ENCODE measurements at regions not wholly inside any gene's neighbourhood (a gene's known extent, or its start where the extent isn't known, plus 50 kb on each side); places are given as distances from the start of the nearest gene placed in this dataset.

DNA sequence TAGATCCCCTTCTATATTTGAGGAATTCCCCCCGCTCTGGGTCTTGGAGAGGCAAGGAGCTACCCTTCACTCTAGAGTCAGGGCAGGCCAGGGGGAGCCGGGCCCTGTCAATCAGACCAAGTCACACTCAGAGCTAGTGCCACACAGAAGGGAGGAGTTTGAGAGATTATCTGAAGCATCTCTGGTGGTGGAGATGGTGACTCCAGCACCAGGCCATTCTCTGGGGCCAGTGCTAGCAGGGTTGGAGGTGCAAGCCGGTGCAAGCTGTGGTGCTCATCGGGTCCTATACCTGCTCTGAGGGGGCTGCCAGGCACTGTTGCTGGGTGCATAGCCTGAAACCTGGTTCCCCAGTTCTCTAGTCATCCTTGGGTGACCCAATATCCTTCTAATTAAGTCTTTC, 201.2 kb downstream of the COPRS start:
- Histone ChIP-seq H3K36me3 (ENCODE audit: control insufficient read depth in 4 of 4, insufficient read depth in 3 of 4, low read depth in 1 of 4, low read length in 3 of 4) (no peaks in the 10 kb centered on the region), H3K4me3 (ENCODE audit: low read depth in 1 of 3, low read length in 3 of 3) (no peak overlapping the region), H3K4me1 (ENCODE audit: control insufficient read depth in 4 of 4, insufficient read depth in 4 of 4, low read length in 3 of 4) (no peaks in the 10 kb centered on the region), H3K27me3 (ENCODE audit: control insufficient read depth in 4 of 4, insufficient read depth in 4 of 4, low read length in 3 of 4) (no peaks in the 10 kb centered on the region), H3K27ac (ENCODE audit: low read depth in 1 of 2, low read length in 2 of 2) (no peak overlapping the region), H3K9me3 (ENCODE audit: control insufficient read depth in 4 of 4, low read length in 3 of 4) (peaks cover under 1 to 10% (median 4%) of the 10 kb centered on the region in 4 donors), H3K9ac (ENCODE audit: low read depth in 1 of 2, low read length in 2 of 2) (no peak overlapping the region)
- 96% methylated on average over 4 of the region's 4 CpGs for WGBS
- TF ChIP-seq, protein P1, sequence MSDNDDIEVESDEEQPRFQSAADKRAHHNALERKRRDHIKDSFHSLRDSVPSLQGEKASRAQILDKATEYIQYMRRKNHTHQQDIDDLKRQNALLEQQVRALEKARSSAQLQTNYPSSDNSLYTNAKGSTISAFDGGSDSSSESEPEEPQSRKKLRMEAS (IDR thresholded peaks at IDR 0.05) = no peak
- TF ChIP-seq, protein P2, sequence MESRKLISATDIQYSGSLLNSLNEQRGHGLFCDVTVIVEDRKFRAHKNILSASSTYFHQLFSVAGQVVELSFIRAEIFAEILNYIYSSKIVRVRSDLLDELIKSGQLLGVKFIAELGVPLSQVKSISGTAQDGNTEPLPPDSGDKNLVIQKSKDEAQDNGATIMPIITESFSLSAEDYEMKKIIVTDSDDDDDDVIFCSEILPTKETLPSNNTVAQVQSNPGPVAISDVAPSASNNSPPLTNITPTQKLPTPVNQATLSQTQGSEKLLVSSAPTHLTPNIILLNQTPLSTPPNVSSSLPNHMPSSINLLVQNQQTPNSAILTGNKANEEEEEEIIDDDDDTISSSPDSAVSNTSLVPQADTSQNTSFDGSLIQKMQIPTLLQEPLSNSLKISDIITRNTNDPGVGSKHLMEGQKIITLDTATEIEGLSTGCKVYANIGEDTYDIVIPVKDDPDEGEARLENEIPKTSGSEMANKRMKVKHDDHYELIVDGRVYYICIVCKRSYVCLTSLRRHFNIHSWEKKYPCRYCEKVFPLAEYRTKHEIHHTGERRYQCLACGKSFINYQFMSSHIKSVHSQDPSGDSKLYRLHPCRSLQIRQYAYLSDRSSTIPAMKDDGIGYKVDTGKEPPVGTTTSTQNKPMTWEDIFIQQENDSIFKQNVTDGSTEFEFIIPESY (IDR thresholded peaks at IDR 0.05) = no peak
- TF ChIP-seq GABPA (IDR thresholded peaks at IDR 0.05 in 1 of 2, conservative IDR thresholded peaks at IDR 0.05 in 1 of 2) = no peak
- TF ChIP-seq, protein P3, sequence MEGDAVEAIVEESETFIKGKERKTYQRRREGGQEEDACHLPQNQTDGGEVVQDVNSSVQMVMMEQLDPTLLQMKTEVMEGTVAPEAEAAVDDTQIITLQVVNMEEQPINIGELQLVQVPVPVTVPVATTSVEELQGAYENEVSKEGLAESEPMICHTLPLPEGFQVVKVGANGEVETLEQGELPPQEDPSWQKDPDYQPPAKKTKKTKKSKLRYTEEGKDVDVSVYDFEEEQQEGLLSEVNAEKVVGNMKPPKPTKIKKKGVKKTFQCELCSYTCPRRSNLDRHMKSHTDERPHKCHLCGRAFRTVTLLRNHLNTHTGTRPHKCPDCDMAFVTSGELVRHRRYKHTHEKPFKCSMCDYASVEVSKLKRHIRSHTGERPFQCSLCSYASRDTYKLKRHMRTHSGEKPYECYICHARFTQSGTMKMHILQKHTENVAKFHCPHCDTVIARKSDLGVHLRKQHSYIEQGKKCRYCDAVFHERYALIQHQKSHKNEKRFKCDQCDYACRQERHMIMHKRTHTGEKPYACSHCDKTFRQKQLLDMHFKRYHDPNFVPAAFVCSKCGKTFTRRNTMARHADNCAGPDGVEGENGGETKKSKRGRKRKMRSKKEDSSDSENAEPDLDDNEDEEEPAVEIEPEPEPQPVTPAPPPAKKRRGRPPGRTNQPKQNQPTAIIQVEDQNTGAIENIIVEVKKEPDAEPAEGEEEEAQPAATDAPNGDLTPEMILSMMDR (IDR thresholded peaks at IDR 0.05; ENCODE audit: low read depth, low read length, missing input control) = no peak
- no peak for TF ChIP-seq EGR1 (IDR thresholded peaks at IDR 0.05; ENCODE audit: low read depth in 2 of 2)
- DNase-seq (ENCODE audit: low spot score) = no peak

DNA sequence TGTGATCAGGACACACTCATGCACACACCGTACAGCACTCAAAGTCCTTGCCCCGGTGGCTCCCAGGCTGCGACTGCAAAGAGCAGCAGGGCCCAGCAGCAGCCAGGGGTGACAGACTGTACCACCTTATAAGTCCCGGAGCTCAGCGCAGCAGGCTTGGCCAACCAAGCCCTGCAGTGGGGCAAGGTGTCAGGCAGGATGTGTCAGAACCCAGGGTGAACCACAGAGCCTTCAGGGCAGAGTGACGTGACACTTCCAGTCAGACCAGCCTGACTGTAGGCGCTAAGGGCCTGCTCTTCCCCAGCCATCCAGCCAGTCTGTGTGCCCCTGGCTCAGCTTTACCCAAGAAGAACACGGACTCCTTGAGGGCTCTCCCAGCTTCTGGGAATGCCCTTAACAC, 204.1 kb downstream of the COPRS start:
- no peaks in the 10 kb centered on the region for H3K9me3 ChIP-seq (ENCODE audit: control insufficient read depth in 4 of 4, low read length in 3 of 4)
- 89% methylated on average over 8 of the region's 8 CpGs for WGBS
- DNase-seq (ENCODE audit: low spot score) = no peak
- no peaks in the 10 kb centered on the region for H3K36me3 ChIP-seq (ENCODE audit: control insufficient read depth in 4 of 4, insufficient read depth in 3 of 4, low read depth in 1 of 4, low read length in 3 of 4)
- H3K27ac ChIP-seq (ENCODE audit: low read depth in 1 of 2, low read length in 2 of 2) = no peak overlapping the region
- no peaks in the 10 kb centered on the region for H3K27me3 ChIP-seq (ENCODE audit: control insufficient read depth in 4 of 4, insufficient read depth in 4 of 4, low read length in 3 of 4)
- no peaks in the 10 kb centered on the region for H3K4me1 ChIP-seq (ENCODE audit: control insufficient read depth in 4 of 4, insufficient read depth in 4 of 4, low read length in 3 of 4)
- no peak overlapping the region for H3K4me3 ChIP-seq (ENCODE audit: low read depth in 1 of 3, low read length in 3 of 3)
- TF ChIP-seq, protein P4, sequence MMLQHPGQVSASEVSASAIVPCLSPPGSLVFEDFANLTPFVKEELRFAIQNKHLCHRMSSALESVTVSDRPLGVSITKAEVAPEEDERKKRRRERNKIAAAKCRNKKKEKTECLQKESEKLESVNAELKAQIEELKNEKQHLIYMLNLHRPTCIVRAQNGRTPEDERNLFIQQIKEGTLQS (IDR thresholded peaks at IDR 0.05) = no peak
- TF ChIP-seq RAD21 (IDR thresholded peaks at IDR 0.05) (no peak), JUND (IDR thresholded peaks at IDR 0.05) (no peak), TAF1 (conservative IDR thresholded peaks at IDR 0.05) (no peak), YY1 (IDR thresholded peaks at IDR 0.05) (no peak), EGR1 (IDR thresholded peaks at IDR 0.05; ENCODE audit: low read depth in 2 of 2) (no peak), NR2F2 (IDR thresholded peaks at IDR 0.05) (no peak), HNF4G (IDR thresholded peaks at IDR 0.05) (no peak), FOXA1 (IDR thresholded peaks at IDR 0.05) (no peak), SP1 (IDR thresholded peaks at IDR 0.05) (no peak), RXRA (IDR thresholded peaks at IDR 0.05) (no peak)
- TF ChIP-seq, protein P2 (IDR thresholded peaks at IDR 0.05) = no peak
- TF ChIP-seq, protein P5, sequence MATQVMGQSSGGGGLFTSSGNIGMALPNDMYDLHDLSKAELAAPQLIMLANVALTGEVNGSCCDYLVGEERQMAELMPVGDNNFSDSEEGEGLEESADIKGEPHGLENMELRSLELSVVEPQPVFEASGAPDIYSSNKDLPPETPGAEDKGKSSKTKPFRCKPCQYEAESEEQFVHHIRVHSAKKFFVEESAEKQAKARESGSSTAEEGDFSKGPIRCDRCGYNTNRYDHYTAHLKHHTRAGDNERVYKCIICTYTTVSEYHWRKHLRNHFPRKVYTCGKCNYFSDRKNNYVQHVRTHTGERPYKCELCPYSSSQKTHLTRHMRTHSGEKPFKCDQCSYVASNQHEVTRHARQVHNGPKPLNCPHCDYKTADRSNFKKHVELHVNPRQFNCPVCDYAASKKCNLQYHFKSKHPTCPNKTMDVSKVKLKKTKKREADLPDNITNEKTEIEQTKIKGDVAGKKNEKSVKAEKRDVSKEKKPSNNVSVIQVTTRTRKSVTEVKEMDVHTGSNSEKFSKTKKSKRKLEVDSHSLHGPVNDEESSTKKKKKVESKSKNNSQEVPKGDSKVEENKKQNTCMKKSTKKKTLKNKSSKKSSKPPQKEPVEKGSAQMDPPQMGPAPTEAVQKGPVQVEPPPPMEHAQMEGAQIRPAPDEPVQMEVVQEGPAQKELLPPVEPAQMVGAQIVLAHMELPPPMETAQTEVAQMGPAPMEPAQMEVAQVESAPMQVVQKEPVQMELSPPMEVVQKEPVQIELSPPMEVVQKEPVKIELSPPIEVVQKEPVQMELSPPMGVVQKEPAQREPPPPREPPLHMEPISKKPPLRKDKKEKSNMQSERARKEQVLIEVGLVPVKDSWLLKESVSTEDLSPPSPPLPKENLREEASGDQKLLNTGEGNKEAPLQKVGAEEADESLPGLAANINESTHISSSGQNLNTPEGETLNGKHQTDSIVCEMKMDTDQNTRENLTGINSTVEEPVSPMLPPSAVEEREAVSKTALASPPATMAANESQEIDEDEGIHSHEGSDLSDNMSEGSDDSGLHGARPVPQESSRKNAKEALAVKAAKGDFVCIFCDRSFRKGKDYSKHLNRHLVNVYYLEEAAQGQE (IDR thresholded peaks at IDR 0.05) = no peak
- no peak overlapping the region for H3K9ac ChIP-seq (ENCODE audit: low read depth in 1 of 2, low read length in 2 of 2)

All from liver (tissue), 8 donors.